B cell (primary cell): ENCODE measurements at regions not wholly inside any gene's neighbourhood (a gene's known extent, or its start where the extent isn't known, plus 50 kb on each side); places are given as distances from the start of the nearest gene placed in this dataset.

ENCODE experiments used
- ATAC-seq: fragments of 200-7000 bp; cut with Tn5 transposase; one replicate; pipeline ENCODE4 v1.10.0; 2021; ENCODE audit warnings: low read depth, mild to moderate bottlenecking, moderate number of reproducible peaks, moderate library complexity
- CTCF ChIA-PET: fragments of 350-600 bp; sonication (Branson Sonifier 250); formaldehyde crosslinking; loops from one replicate; lab custom pipeline; 2021; ENCODE audit warnings: antibody characterized with exemption, inconsistent platforms; lab: Charles Lee
- POLR2A ChIA-PET: fragments of 350-600 bp; sonication (Branson Sonifier 250); formaldehyde crosslinking; loops from one replicate; lab custom pipeline; 2021; ENCODE audit warnings: antibody characterized with exemption; lab: Charles Lee
- DNase-seq: peaks from one replicate; pipeline ENCODE4 v3.0.0; 2013
- H2AFZ ChIP-seq: 2 replicates; pipeline ENCODE4 v1.6.1; 2012; ENCODE audit warnings: mild to moderate bottlenecking, low read depth, low read length; ENCODE audit not compliant: insufficient read depth, poor library complexity, severe bottlenecking
- H3K27ac ChIP-seq, 2 donors: 1 replicate in 1 of 2; 2 replicates in 1 of 2; pipeline ENCODE4 v1.5.1; 2012 to 2013; ENCODE audit warnings: low read length in 2 of 2, mild to moderate bottlenecking in 2 of 2, moderate library complexity in 1 of 2
- H3K27me3 ChIP-seq, 4 experiments: fragments of 200-600 bp in 1 of 4; sonication (generic) in 1 of 4; replicated peaks in 1 of 4; 1 replicate in 2 of 4; 2 replicates in 2 of 4; pipeline versions ENCODE4 v1.6.1 to v1.7.0; 2013 to 2016; ENCODE audit warnings: low read length in 3 of 4, mild to moderate bottlenecking in 2 of 4, mixed read lengths in 1 of 4, moderate library complexity in 1 of 4; ENCODE audit not compliant: insufficient read depth in 4 of 4, control insufficient read depth in 3 of 4; ENCODE audit errors: control extremely low read depth in 1 of 4
- H3K36me3 ChIP-seq, 2 experiments: replicated peaks in 1 of 2; 1 replicate in 1 of 2; 2 replicates in 1 of 2; pipeline versions ENCODE4 v1.6.1 to v1.7.1; 2013; ENCODE audit warnings: low read length in 1 of 2; ENCODE audit not compliant: insufficient read depth in 2 of 2, control insufficient read depth in 1 of 2; ENCODE audit errors: control extremely low read depth in 1 of 2, extremely low read depth in 1 of 2
- H3K4me1 ChIP-seq, 2 donors: fragments of 200-600 bp in 1 of 2; sonication (generic) in 1 of 2; 1 replicate in 1 of 2; 2 replicates in 1 of 2; pipeline versions ENCODE4 v1.5.1 to v1.6.1; 2013 to 2017; ENCODE audit warnings: low read length in 2 of 2; ENCODE audit not compliant: control insufficient read depth in 2 of 2, insufficient read depth in 2 of 2
- H3K4me2 ChIP-seq: replicated peaks from 2 replicates; pipeline ENCODE3; 2012; ENCODE audit warnings: mild to moderate bottlenecking, low read depth, low read length; ENCODE audit not compliant: poor library complexity, severe bottlenecking
- H3K4me3 ChIP-seq, 5 experiments: fragments of 200-600 bp in 1 of 5; sonication (generic) in 1 of 5; 1 replicate in 3 of 5; 2 replicates in 2 of 5; pipeline versions ENCODE4 v1.5.1 to v1.7.0; 2011 to 2016; ENCODE audit warnings: low read length in 4 of 5, mild to moderate bottlenecking in 4 of 5, low read depth in 2 of 5, control low read depth in 1 of 5, moderate library complexity in 1 of 5; ENCODE audit not compliant: insufficient read depth in 1 of 5; ENCODE audit errors: control extremely low read depth in 1 of 5, extremely low read depth in 1 of 5
- H3K79me2 ChIP-seq: fragments of 200-600 bp; sonication (generic); one replicate; pipeline ENCODE4 v1.6.0; 2016; ENCODE audit warnings: low read length; ENCODE audit not compliant: control insufficient read depth, insufficient read depth
- H3K9ac ChIP-seq: fragments of 200-600 bp; sonication (generic); 2 replicates; pipeline ENCODE4 v1.6.1; 2017; ENCODE audit warnings: mild to moderate bottlenecking, low read length, moderate library complexity
- H3K9me3 ChIP-seq, 3 donors: one replicate each; pipeline versions ENCODE4 v1.6.1 to v1.7.1; 2013; ENCODE audit warnings: low read length in 2 of 3; ENCODE audit not compliant: control insufficient read depth in 2 of 3, insufficient read depth in 1 of 3; ENCODE audit errors: control extremely low read depth in 1 of 3
- H4K20me1 ChIP-seq: 2 replicates; pipeline ENCODE4 v1.6.0; 2012; ENCODE audit warnings: mild to moderate bottlenecking, low read length; ENCODE audit not compliant: insufficient read depth, control insufficient read depth, poor library complexity, severe bottlenecking
- H3K27ac Mint-ChIP-seq: one replicate; pipeline ENCODE4 v1.8.0; 2021; ENCODE audit warnings: mixed read lengths
- H3K27me3 Mint-ChIP-seq: one replicate; pipeline ENCODE4 v1.8.0; 2021; ENCODE audit warnings: mixed read lengths
- H3K4me1 Mint-ChIP-seq: one replicate; pipeline ENCODE4 v1.8.0; 2021; ENCODE audit warnings: mixed read lengths
- H3K4me3 Mint-ChIP-seq: one replicate; pipeline ENCODE4 v1.8.0; 2021; ENCODE audit warnings: mixed read lengths
- H3K9me3 Mint-ChIP-seq: one replicate; pipeline ENCODE4 v1.8.0; 2022; ENCODE audit warnings: mixed read lengths; ENCODE audit not compliant: insufficient read depth
- EZH2 ChIP-seq: IDR thresholded peaks from 2 replicates; pipeline ENCODE4 v1.6.1; 2012; ENCODE audit warnings: borderline replicate concordance, low read depth, mild to moderate bottlenecking, moderate library complexity, low read length; ENCODE audit not compliant: insufficient read depth, poor library complexity, severe bottlenecking
- WGBS: methylation state at CpG from one replicate; pipeline ENCODE4 v1.1.5; 2013; ENCODE audit warnings: missing lambda C conversion rate; ENCODE audit not compliant: insufficient coverage; 5-methylcytosine and 5-hydroxymethylcytosine counted together
- intact Hi-C: fragments of 100-400 bp; cut with micrococcal nuclease; formaldehyde crosslinking; loops from one replicate; pipeline ENCODE4 v1.10.0; 2022
- TF ChIP-seq, protein P1 (sequence below): fragments of 200-600 bp; IDR thresholded peaks from one replicate; pipeline ENCODE4 v1.8.0; 2022; ENCODE audit warnings: antibody characterized with exemption, mild to moderate bottlenecking

DNA sequence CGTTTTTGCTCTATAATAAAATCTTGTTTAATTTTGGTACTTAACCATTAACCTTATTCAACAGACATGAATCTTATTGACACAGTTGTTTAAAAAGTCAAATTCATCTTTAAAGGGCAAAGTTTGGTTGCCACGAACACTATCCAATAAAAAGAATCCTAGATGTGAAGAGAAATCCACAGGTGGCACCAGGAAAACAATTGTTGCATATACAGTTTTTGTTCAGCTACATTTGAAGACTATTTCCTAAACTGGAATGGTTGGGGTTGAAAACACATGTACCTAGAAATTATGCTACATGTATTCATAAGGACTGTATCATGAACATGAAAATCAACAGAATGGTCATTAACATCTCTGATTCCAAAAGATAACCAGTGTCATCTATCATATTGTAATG lies 71.1 kb upstream of the GULP1 start:
- intact Hi-C loops = no loop called here
- Mint-ChIP-seq H3K4me3 (no peak overlapping the region), H3K4me1 (no peaks in the 10 kb centered on the region), H3K9me3 (peaks cover 2% of the 10 kb centered on the region), H3K27me3 (no peaks in the 10 kb centered on the region), H3K27ac (no peak overlapping the region)
- Histone ChIP-seq H4K20me1 (no peaks in the 10 kb centered on the region), H3K9me3 (no peaks in the 10 kb centered on the region), H3K4me2 (no peak overlapping the region), H3K4me1 (no peaks in the 10 kb centered on the region), H3K79me2 (no peaks in the 10 kb centered on the region), H3K27me3 (no peaks in the 10 kb centered on the region), H3K27ac (no peak overlapping the region), H3K9ac (no peak overlapping the region), H3K4me3 (no peak overlapping the region), H2AFZ (no peak overlapping the region), H3K36me3 (no peaks in the 10 kb centered on the region)
- ChIA-PET CTCF (no interaction called here), POLR2A (no interaction called here)
- 100% methylated on average over 1 of the region's 2 CpGs for WGBS
- ATAC-seq = no peak
- no peak for DNase-seq
- TF ChIP-seq, protein P1, sequence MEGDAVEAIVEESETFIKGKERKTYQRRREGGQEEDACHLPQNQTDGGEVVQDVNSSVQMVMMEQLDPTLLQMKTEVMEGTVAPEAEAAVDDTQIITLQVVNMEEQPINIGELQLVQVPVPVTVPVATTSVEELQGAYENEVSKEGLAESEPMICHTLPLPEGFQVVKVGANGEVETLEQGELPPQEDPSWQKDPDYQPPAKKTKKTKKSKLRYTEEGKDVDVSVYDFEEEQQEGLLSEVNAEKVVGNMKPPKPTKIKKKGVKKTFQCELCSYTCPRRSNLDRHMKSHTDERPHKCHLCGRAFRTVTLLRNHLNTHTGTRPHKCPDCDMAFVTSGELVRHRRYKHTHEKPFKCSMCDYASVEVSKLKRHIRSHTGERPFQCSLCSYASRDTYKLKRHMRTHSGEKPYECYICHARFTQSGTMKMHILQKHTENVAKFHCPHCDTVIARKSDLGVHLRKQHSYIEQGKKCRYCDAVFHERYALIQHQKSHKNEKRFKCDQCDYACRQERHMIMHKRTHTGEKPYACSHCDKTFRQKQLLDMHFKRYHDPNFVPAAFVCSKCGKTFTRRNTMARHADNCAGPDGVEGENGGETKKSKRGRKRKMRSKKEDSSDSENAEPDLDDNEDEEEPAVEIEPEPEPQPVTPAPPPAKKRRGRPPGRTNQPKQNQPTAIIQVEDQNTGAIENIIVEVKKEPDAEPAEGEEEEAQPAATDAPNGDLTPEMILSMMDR = no peak
- TF ChIP-seq EZH2 = no peak

DNA sequence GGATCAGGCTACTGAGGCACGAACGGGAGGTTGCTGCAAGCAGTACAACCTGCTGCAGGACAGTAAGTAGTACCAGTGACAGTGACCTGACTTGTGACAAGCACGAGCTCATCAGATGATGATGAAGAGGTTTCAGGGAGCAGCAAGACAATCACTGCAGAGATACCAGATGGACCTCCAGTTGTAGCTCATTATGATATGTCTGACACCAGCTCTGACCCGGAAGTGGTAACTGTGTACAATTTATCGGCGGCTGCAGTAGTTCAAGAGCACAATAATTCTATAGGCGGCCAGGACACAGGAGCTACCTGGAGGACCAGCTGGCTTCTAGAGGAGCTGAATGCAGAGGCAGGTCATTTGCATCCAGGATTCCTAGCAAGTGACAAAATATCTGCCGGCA lies 64.0 kb upstream of the GULP1 start:
- POLR2A ChIA-PET = no interaction called here
- Mint-ChIP-seq H3K27me3 (no peaks in the 10 kb centered on the region), H3K27ac (no peak overlapping the region), H3K9me3 (no peaks in the 10 kb centered on the region), H3K4me3 (no peak overlapping the region), H3K4me1 (no peaks in the 10 kb centered on the region)
- Histone ChIP-seq H3K4me2 (no peak overlapping the region), H4K20me1 (no peaks in the 10 kb centered on the region), H3K4me3 (no peak overlapping the region), H3K79me2 (no peaks in the 10 kb centered on the region), H3K4me1 (no peaks in the 10 kb centered on the region), H2AFZ (no peak overlapping the region), H3K36me3 (no peaks in the 10 kb centered on the region), H3K9ac (no peak overlapping the region), H3K27me3 (no peaks in the 10 kb centered on the region), H3K9me3 (peaks cover 0 to 2% (median 0%) of the 10 kb centered on the region in 3 donors), H3K27ac (no peak overlapping the region)
- intact Hi-C loops = no loop called here
- no peak for DNase-seq
- no peak for TF ChIP-seq EZH2
- TF ChIP-seq, protein P1 = no peak
- no peak for ATAC-seq
- WGBS = 90% methylated on average over 8 of the region's 8 CpGs
- CTCF ChIA-PET = no interaction called here
